ENCODE measurements at regions not wholly inside any gene's neighbourhood (a gene's known extent, or its start where the extent isn't known, plus 50 kb on each side); places are given as distances from the start of the nearest gene placed in this dataset.

DNA sequence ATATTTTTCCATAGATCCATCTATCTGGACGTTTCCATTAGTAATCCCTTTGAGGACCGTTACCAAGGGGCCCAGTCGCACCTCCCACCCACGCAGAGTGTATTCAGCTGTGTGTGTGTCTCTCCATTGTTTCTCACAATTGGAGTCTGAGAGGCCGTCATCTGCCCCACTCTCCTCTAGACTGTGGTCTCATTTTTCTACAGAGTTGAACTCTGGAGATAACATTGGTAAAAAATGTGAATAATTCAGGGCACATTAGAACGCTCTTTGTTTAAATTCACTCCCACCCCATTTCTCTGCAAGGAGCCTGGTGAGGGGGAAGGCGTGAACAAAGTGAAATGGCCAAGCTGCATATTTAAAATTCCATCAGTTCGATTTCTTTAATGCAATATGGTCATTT lies 333.1 kb upstream of the MAF start:
- no peaks in the 10 kb centered on the region for H3K79me2 ChIP-seq (ENCODE audit: insufficient read depth, low read length)
- H3K9me3 Mint-ChIP-seq: no peaks in the 10 kb centered on the region
- H3K4me1 ChIP-seq (ENCODE audit: insufficient read depth, low read length): no peaks in the 10 kb centered on the region; the same call in 1 of the 2 replicates
- H3K4ac ChIP-seq (ENCODE audit: low read depth, low read length): no peak overlapping the region
- H2BK5ac ChIP-seq (ENCODE audit: insufficient read length, low read length): no peak overlapping the region
- H4K91ac ChIP-seq (ENCODE audit: insufficient read length, low read depth, low read length): no peak overlapping the region
- H2BK20ac ChIP-seq (ENCODE audit: low read depth, low read length, poor library complexity, severe bottlenecking): no peak overlapping the region
- H2AFZ ChIP-seq (ENCODE audit: low read length): no peak overlapping the region
- no peak for DNase-seq
- H3K9ac ChIP-seq (ENCODE audit: extremely low read depth, insufficient read length, low read length): no peak overlapping the region
- no peaks in the 10 kb centered on the region for H3K27me3 Mint-ChIP-seq (ENCODE audit: low read depth)
- H4K20me1 ChIP-seq (ENCODE audit: control insufficient read depth, insufficient read depth, insufficient read length): no peaks in the 10 kb centered on the region
- no peak overlapping the region for H2AK5ac ChIP-seq (ENCODE audit: insufficient read length, low read length)
- no peak overlapping the region for H3K27ac Mint-ChIP-seq
- H3K79me1 ChIP-seq (ENCODE audit: insufficient read depth, low read depth, low read length, poor library complexity, severe bottlenecking): no peaks in the 10 kb centered on the region
- no peaks in the 10 kb centered on the region for H3K9me3 ChIP-seq (ENCODE audit: control insufficient read depth, low read depth, low read length)
- H2BK120ac ChIP-seq (ENCODE audit: low read depth, low read length, poor library complexity, severe bottlenecking): no peak overlapping the region
- H3K4me2 ChIP-seq (ENCODE audit: insufficient read depth, insufficient read length, low read length): no peak overlapping the region
- no peak overlapping the region for H3K4me3 Mint-ChIP-seq
- H3K56ac ChIP-seq (ENCODE audit: insufficient read length, low read depth, low read length): no peak overlapping the region
- H3K27ac ChIP-seq (ENCODE audit: insufficient read length, low read depth, low read length): no peak overlapping the region
- TF ChIP-seq, protein P1, sequence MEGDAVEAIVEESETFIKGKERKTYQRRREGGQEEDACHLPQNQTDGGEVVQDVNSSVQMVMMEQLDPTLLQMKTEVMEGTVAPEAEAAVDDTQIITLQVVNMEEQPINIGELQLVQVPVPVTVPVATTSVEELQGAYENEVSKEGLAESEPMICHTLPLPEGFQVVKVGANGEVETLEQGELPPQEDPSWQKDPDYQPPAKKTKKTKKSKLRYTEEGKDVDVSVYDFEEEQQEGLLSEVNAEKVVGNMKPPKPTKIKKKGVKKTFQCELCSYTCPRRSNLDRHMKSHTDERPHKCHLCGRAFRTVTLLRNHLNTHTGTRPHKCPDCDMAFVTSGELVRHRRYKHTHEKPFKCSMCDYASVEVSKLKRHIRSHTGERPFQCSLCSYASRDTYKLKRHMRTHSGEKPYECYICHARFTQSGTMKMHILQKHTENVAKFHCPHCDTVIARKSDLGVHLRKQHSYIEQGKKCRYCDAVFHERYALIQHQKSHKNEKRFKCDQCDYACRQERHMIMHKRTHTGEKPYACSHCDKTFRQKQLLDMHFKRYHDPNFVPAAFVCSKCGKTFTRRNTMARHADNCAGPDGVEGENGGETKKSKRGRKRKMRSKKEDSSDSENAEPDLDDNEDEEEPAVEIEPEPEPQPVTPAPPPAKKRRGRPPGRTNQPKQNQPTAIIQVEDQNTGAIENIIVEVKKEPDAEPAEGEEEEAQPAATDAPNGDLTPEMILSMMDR (conservative IDR thresholded peaks at IDR 0.05): no peak
- no peaks in the 10 kb centered on the region for H3K4me1 Mint-ChIP-seq
- WGBS (ENCODE audit: extremely low coverage, insufficient read length, low lambda C conversion rate): no CpG with 5 or more reads among the region's 8 CpGs
- no peaks in the 10 kb centered on the region for H3K27me3 ChIP-seq (ENCODE audit: insufficient read depth, low read length)
- H3K23ac ChIP-seq (ENCODE audit: insufficient read length, low read depth, low read length): no peak overlapping the region
- H3K14ac ChIP-seq (ENCODE audit: insufficient read depth, low read length): no peak overlapping the region
- H2BK15ac ChIP-seq (ENCODE audit: low read depth, low read length): no peak overlapping the region
- no peak overlapping the region for H4K5ac ChIP-seq (ENCODE audit: insufficient read length, low read depth, low read length)
- H4K8ac ChIP-seq (replicated peaks; ENCODE audit: insufficient read length, low read depth, low read length): no peak overlapping the region
- no peak overlapping the region for H2BK12ac ChIP-seq (ENCODE audit: insufficient read length, low read depth, low read length)
- no peaks in the 10 kb centered on the region for H3K23me2 ChIP-seq (ENCODE audit: insufficient read length, low read depth, low read length, poor library complexity, severe bottlenecking)
- H3K18ac ChIP-seq (ENCODE audit: insufficient read length, low read depth, low read length): no peak overlapping the region
- no peak overlapping the region for H3T11ph ChIP-seq (ENCODE audit: low read length)
- H3K36me3 Mint-ChIP-seq (ENCODE audit: insufficient read depth in 1 of 3, low read depth in 3 of 3): no peaks in the 10 kb centered on the region

Data from H9 (cell line).